Sciatic nerve (tissue), 2 donors: ENCODE measurements at regions not wholly inside any gene's neighbourhood (a gene's known extent, or its start where the extent isn't known, plus 50 kb on each side); places are given as distances from the start of the nearest gene placed in this dataset.

Experiments used
- ATAC-seq: fragments of 200-7000 bp; cut with Tn5 transposase; one replicate; pipeline ENCODE4 v1.9.1; 2020; ENCODE audit warnings: mild to moderate bottlenecking, moderate library complexity
- DNase-seq: peaks from one replicate; pipeline ENCODE4 v3.0.0-alpha.2; 2020; ENCODE audit warnings: low spot score
- intact Hi-C: fragments of 100-400 bp; cut with DNase I; formaldehyde crosslinking; loops from one replicate; pipeline ENCODE4 v1.14.2; 2022
- donor health status: DM: no; HTN: no; CAD: no.
- donor health status: DM: no; HTN: no; CAD: no.

GRCh38 chr1:38536089-38536488 is 323.5 kb downstream of the RRAGC start:
- ATAC-seq = no peak
- no peak for DNase-seq
- intact Hi-C loops = no loop called here

GRCh38 chr1:38534473-38534823 is 325.1 kb downstream of the RRAGC start:
- DNase-seq (no peak), ATAC-seq (no peak)
- intact Hi-C loops = no loop called here

DNA sequence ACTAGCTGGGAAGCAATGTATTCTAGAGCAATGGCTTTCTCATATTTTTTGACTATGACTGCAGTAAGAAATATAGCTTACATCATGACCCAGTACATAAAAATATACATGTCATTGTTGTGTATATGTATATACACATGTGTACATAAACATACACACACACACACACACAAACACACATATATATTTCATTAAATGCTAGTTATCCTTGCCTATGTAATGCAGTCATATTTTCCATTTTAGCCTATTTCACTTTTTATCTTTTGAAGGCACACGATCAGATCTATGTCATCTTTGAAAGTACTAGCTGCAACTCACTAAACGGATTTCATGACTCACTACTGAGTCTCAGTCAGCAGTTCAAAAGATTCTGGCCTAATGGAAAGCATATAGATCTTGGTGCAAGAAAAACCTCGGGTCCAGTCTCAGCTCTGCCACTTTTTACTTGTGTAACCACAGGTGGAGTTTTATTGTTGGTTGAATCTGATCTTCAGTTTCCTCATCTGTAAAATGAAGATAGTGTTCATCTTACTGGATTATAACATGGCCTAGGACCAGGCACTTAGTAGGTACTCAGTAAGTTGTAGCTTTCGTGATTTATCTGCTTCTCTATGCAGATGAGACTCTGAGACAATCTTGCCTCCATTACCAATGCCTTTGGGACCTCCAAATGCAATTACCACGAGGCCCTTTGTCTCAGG is 325.6 kb downstream of the RRAGC start:
- no peak for ATAC-seq
- intact Hi-C loops = no loop called here
- DNase-seq = no peak

DNA sequence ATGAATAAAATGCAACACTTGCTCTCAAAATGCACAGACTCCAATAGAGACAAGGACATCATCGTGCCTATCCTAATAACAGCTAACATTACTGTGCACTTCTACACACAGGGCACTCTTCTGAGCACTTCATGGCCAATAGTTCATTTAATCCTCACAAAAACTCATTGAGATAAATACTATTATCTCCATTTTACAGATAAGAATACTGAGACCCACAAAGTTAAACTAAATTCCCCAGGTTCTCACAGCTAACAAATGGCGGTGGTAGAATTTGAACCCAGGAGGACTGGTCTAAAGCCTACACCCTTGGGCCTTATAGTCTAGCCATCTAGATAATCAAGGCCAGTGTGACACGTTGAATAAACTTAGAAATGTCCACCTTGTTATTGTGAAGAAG is 328.6 kb downstream of the RRAGC start:
- intact Hi-C loops = no loop called here
- DNase-seq (no peak), ATAC-seq (no peak)

GRCh38 chr1:38529946-38530345 is 329.6 kb downstream of the RRAGC start:
- intact Hi-C loops = no loop called here
- ATAC-seq (no peak), DNase-seq (no peak)

DNA sequence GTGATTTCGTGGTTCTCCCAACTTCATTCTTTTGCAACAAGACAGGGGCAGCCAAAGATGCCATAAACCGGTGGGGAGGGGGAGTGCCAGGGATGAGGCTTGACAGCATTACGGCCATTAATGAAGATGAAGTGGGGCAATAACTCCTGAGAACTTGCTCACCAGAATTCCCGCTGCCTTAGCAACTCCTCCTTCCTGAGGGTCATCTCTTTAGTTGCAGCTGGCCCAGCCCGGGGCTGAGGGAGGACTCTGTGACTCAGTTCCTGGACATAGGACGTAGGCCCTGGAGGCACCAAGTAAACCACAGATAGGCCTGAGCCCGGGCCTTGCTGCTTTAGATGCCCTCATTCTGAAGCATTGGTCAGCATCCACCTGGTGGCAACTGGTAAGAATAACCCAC is 330.2 kb downstream of the RRAGC start:
- no peak for ATAC-seq
- no peak for DNase-seq
- intact Hi-C loops = no loop called here

DNA sequence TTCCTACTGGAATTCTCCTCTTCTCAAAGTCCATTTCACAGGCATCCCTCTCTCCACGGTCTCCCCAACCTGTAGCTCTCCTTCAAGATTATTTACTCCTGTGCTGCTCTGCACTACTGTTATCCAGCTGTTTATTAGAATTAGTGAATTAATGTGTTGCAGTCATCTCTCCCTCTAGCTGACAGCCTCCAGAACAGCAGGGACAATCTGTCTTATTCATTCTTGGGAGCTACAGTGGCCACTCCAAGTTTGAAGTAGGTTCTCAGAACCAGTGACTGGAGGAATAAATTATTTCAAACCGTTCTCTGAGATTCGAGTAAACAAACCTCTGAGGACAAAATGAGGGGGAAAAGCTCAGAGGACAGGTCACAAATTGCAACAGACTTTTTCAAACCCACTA is 330.9 kb downstream of the RRAGC start:
- no peak for ATAC-seq
- DNase-seq = no peak
- intact Hi-C loops = no loop called here

DNA sequence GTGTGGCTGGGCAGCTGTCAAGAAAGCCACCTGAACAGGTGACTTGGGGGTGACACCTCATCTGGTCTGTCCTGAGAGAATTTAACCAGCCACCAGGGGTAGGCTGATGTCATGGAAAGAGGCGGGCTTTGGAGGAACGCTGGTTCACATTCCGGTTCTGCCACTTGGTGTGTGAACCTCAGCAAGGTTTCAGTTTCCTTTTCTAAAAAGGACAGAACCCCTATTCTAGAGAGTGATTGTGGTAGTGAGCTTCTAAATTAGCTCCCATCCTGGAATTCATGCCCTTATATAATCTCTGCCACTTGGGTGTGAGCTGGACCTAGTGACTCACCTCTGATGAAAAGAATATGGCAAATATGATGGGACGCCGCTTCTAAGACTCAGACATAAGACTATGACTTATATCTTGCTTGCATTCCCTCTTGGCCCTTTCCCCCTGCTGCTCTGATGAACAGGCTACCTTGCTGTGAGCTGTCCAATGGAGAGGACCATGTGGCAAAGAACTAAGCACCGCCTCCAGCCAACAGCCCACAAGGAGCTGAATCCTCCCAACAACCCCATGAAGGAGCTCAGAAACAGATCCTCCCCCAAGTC is 332.1 kb downstream of the RRAGC start:
- no peak for ATAC-seq
- intact Hi-C loops = no loop called here
- no peak for DNase-seq

GRCh38 chr1:38526046-38526445 is 333.5 kb downstream of the RRAGC start:
- intact Hi-C loops = no loop called here
- ATAC-seq (no peak), DNase-seq (no peak)

GRCh38 chr1:38525343-38526043 is 334.1 kb downstream of the RRAGC start:
- intact Hi-C loops = no loop called here
- DNase-seq = no peak
- ATAC-seq = no peak

GRCh38 chr1:38524025-38524641 is 335.4 kb downstream of the RRAGC start:
- intact Hi-C loops = no loop called here
- no peak for DNase-seq
- no peak for ATAC-seq

- DNase-seq (no peak), ATAC-seq (no peak)
- intact Hi-C loops = no loop called here
Observed at GRCh38 chr1:38523568-38523939, 336.0 kb downstream of the RRAGC start.

DNA sequence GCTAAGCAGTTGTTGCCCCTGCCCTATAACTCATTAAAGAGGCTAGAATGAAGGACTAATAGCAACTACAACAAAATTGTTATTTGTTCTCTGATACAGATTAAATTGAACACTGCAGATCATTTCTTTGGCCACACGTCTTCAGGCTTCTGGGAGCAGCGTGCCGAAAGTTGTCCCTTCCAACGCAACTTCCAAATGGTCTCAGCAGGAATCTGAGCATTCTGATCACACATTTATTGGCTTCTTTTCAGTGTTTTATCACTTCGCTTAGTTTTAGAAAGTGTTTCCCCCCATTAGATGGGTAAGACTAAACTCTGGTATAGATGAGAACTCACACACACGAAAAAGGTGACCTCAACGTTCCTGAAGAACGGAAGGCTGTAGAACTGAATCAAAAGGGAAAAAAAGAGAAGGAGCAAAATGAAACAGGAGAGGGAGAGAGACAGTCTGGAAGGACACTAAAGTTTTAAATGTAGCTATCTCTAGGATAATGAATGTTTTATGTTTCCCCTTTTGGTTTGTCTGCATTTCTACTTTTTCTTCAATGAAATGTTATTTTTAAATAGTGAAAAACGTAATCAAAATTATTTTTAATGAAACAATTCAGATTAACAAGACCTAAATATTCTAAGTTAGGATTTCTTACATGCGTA is 336.5 kb downstream of the RRAGC start:
- no peak for ATAC-seq
- intact Hi-C loops = no loop called here
- DNase-seq = no peak

- intact Hi-C loops = no loop called here
- ATAC-seq = no peak
- no peak for DNase-seq
Observed at GRCh38 chr1:38516560-38516959, 343.0 kb downstream of the RRAGC start.

DNA sequence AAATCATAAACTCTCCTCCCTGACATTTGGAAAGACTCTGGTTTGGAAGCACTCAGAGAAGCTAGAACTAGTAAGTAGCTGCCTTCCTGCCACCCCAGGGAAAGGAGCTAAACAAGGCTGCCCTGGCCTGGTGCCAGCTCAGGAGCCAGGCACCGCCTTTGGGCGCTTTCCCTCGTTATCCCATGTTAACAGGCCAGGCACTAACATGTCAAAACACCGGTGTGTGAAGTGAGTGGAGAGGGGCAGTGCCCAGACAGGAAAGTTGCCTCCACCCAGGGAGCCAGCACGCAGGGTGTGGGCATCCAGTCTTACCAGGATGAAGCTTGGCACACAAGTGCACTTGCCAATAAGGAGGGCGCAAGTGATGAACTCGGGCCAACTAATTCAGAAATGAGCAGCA is 346.8 kb downstream of the RRAGC start:
- no peak for ATAC-seq
- DNase-seq = no peak
- intact Hi-C loops = no loop called here

DNA sequence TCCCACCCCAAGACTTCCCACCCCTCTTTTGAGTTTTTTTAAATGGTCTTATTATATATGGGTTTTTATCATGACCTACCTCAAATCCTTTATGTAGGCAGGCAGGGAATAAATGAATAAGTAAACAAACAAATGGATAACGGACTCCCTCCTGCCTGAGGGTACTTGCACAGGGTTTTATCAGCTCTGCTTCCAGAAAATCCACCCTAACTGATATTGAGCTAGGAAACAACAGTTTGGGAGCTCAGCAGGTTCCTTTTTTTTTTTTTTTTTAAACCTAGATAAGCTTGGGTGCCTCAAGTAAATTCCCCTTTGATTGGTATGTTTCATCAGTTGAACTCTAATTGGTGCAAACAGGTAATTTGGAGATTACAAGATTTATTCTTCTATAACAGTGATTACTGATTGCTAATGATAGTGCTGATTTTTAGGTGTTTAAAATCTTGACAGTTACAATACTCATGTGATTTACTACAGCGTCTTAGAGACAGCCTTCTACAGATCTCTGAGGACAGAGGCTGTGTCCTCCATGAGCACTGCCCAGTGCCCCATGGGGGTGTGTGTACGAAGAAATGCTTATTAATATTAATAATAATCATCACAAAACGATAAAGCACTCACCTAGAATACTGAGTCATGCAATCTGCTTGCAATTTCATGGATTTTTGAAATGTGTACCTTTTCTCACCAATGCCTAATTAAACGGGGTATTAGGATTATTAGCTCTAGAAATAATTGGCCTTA is 347.4 kb downstream of the RRAGC start:
- ATAC-seq (no peak), DNase-seq (no peak)
- intact Hi-C loops = no loop called here

- ATAC-seq = no peak
- DNase-seq = no peak
- intact Hi-C loops = no loop called here
Observed at GRCh38 chr1:38508232-38508631, 351.3 kb downstream of the RRAGC start.

GRCh38 chr1:38507563-38507962 is 352.0 kb downstream of the RRAGC start:
- DNase-seq (no peak), ATAC-seq (no peak)
- intact Hi-C loops = no loop called here

- ATAC-seq (no peak), DNase-seq (no peak)
- intact Hi-C loops = no loop called here
Observed at GRCh38 chr1:38505944-38506343, 353.6 kb downstream of the RRAGC start.
